Trophoblast cell (in vitro differentiated cells and primary cell): ENCODE measurements at regions not wholly inside any gene's neighbourhood (a gene's known extent, or its start where the extent isn't known, plus 50 kb on each side); places are given as distances from the start of the nearest gene placed in this dataset.
A peak's percentile ranks its signal among the peaks of the same experiment; 100 is the strongest.

ENCODE experiments used
- DNase-seq, 2 donors: peaks; one replicate each; pipeline ENCODE4 v3.0.0-alpha.2; 2016
- H2AFZ ChIP-seq: 2 replicates; pipeline ENCODE4 v1.6.1; 2013; ENCODE audit warnings: low read length, moderate library complexity, mild to moderate bottlenecking; ENCODE audit not compliant: insufficient read depth, poor library complexity
- H2AK5ac ChIP-seq: 2 replicates; pipeline ENCODE4 v1.6.1; 2013; ENCODE audit warnings: mild to moderate bottlenecking, low read length
- H2BK120ac ChIP-seq: 2 replicates; pipeline ENCODE4 v1.6.1; 2013; ENCODE audit warnings: low read length, mild to moderate bottlenecking, moderate library complexity; ENCODE audit not compliant: insufficient read depth, poor library complexity
- H2BK12ac ChIP-seq: 2 replicates; pipeline ENCODE4 v1.6.1; 2013; ENCODE audit warnings: mild to moderate bottlenecking, low read length, moderate library complexity
- H2BK5ac ChIP-seq: 2 replicates; pipeline ENCODE4 v1.6.1; 2013; ENCODE audit warnings: low read length, low read depth, moderate library complexity, mild to moderate bottlenecking; ENCODE audit not compliant: poor library complexity
- H3K14ac ChIP-seq: 2 replicates; pipeline ENCODE4 v1.6.1; 2013; ENCODE audit warnings: mild to moderate bottlenecking, low read length
- H3K18ac ChIP-seq: 2 replicates; pipeline ENCODE4 v1.6.1; 2013; ENCODE audit warnings: mild to moderate bottlenecking, low read length
- H3K23ac ChIP-seq: 2 replicates; pipeline ENCODE4 v1.6.1; 2013; ENCODE audit warnings: low read length
- H3K27ac ChIP-seq: 2 replicates; pipeline ENCODE4 v1.5.1; 2013; ENCODE audit warnings: low read depth, mild to moderate bottlenecking, inconsistent platforms, low read length, moderate library complexity
- H3K27me3 ChIP-seq: 2 replicates; pipeline ENCODE4 v1.6.1; 2013; ENCODE audit warnings: inconsistent platforms, mild to moderate bottlenecking, low read length, moderate library complexity; ENCODE audit not compliant: insufficient read depth
- H3K36me3 ChIP-seq, 2 experiments: 1 replicate in 1 of 2; 2 replicates in 1 of 2; pipeline ENCODE4 v1.6.1; 2013; ENCODE audit warnings: low read length in 2 of 2, mild to moderate bottlenecking in 2 of 2, moderate library complexity in 1 of 2; ENCODE audit not compliant: insufficient read depth in 2 of 2, control insufficient read depth in 1 of 2
- H3K4ac ChIP-seq: 2 replicates; pipeline ENCODE4 v1.6.1; 2013; ENCODE audit warnings: low read depth, mild to moderate bottlenecking, low read length, moderate library complexity
- H3K4me1 ChIP-seq, 2 experiments: 1 replicate in 1 of 2; 2 replicates in 1 of 2; pipeline ENCODE4 v1.6.1; 2013; ENCODE audit warnings: low read length in 2 of 2, mild to moderate bottlenecking in 2 of 2, moderate library complexity in 1 of 2; ENCODE audit not compliant: insufficient read depth in 2 of 2, control insufficient read depth in 1 of 2
- H3K4me2 ChIP-seq: 2 replicates; pipeline ENCODE4 v1.6.1; 2013; ENCODE audit warnings: inconsistent platforms, mild to moderate bottlenecking, low read length, moderate library complexity
- H3K4me3 ChIP-seq: 2 replicates; pipeline ENCODE4 v1.5.1; 2013; ENCODE audit warnings: mild to moderate bottlenecking, low read depth, low read length, inconsistent platforms
- H3K79me1 ChIP-seq: one replicate; pipeline ENCODE4 v1.6.1; 2013; ENCODE audit warnings: low read length
- H3K79me2 ChIP-seq: 2 replicates; pipeline ENCODE4 v1.6.1; 2013; ENCODE audit warnings: low read length, mild to moderate bottlenecking; ENCODE audit not compliant: control insufficient read depth, insufficient read depth, poor library complexity
- H3K9ac ChIP-seq: 2 replicates; pipeline ENCODE4 v1.6.1; 2013; ENCODE audit warnings: mild to moderate bottlenecking, low read length
- H3K9me3 ChIP-seq: 2 replicates; pipeline ENCODE4 v1.6.1; 2013; ENCODE audit warnings: low read depth, mild to moderate bottlenecking, control low read depth, inconsistent platforms, low read length; ENCODE audit not compliant: insufficient read depth
- H4K12ac ChIP-seq: 2 replicates; pipeline ENCODE4 v1.6.1; 2013; ENCODE audit warnings: low read depth, mild to moderate bottlenecking, low read length, moderate library complexity
- H4K8ac ChIP-seq: 2 replicates; pipeline ENCODE4 v1.6.1; 2013; ENCODE audit warnings: low read depth, mild to moderate bottlenecking, low read length, moderate library complexity
- H4K91ac ChIP-seq: one replicate; pipeline ENCODE4 v1.6.1; 2013; ENCODE audit warnings: low read depth, mild to moderate bottlenecking, low read length, moderate library complexity
- WGBS: extraction: QIAGEN DNeasy Blood & Tissue Kit; methylation state at CpG from one replicate; pipeline ENCODE4 v1.1.7; 2013; ENCODE audit warnings: missing lambda C conversion rate; ENCODE audit not compliant: insufficient read length, insufficient coverage; ENCODE audit errors: extremely low coverage; 5-methylcytosine and 5-hydroxymethylcytosine counted together

GRCh38 chr9:115983366-115983765 is 170.2 kb upstream of the PAPPA start:
- no peaks in the 10 kb centered on the region for H3K79me1 ChIP-seq
- no CpG with 5 or more reads among the region's 6 CpGs for WGBS
- no peak overlapping the region for H4K12ac ChIP-seq
- H3K9ac ChIP-seq: no peak overlapping the region
- H3K9me3 ChIP-seq: no peaks in the 10 kb centered on the region
- H2BK5ac ChIP-seq: no peak overlapping the region
- no peak overlapping the region for H3K23ac ChIP-seq
- H3K79me2 ChIP-seq: no peaks in the 10 kb centered on the region
- no peak overlapping the region for H2AFZ ChIP-seq
- H3K4ac ChIP-seq: no peak overlapping the region
- H3K27me3 ChIP-seq: no peaks in the 10 kb centered on the region
- no peak overlapping the region for H4K8ac ChIP-seq
- no peak overlapping the region for H3K4me3 ChIP-seq
- H3K4me2 ChIP-seq: no peak overlapping the region
- H3K18ac ChIP-seq: no peak overlapping the region
- H2BK120ac ChIP-seq: no peak overlapping the region
- H3K36me3 ChIP-seq: no peaks in the 10 kb centered on the region
- no peak overlapping the region for H3K27ac ChIP-seq
- no peak overlapping the region for H2BK12ac ChIP-seq
- H3K4me1 ChIP-seq: no peaks in the 10 kb centered on the region
- H2AK5ac ChIP-seq: no peak overlapping the region
- DNase-seq: peak; percentile 76 to 86
- H4K91ac ChIP-seq: no peak overlapping the region
- no peak overlapping the region for H3K14ac ChIP-seq

DNA sequence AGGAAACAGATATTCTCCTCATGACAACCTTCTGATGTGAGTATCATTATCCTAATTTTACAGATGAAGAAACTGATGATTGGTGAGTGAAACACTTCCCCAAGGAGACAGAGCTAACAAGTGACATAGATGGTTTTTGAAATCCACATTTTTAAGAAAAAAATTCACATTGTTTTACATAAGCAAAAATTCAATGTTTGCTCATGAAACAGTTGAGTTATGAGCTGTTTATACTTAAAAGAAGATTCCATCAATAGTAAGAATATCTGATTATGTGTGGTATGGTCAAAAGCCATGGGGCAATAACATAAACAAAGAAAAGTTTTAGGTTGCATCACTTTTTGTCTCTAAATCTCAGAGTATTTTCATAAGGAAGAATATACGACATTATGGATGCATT is 167.9 kb upstream of the PAPPA start:
- H2BK120ac ChIP-seq: no peak overlapping the region
- peak in 1 of 2 donors; percentile 86 for DNase-seq
- no peaks in the 10 kb centered on the region for H3K9me3 ChIP-seq
- H3K36me3 ChIP-seq: no peaks in the 10 kb centered on the region
- no peak overlapping the region for H4K12ac ChIP-seq
- H2BK5ac ChIP-seq: no peak overlapping the region
- H3K23ac ChIP-seq: no peak overlapping the region
- no peak overlapping the region for H3K4me3 ChIP-seq
- H3K79me1 ChIP-seq: no peaks in the 10 kb centered on the region
- WGBS: no CpG with 5 or more reads among the region's 1 CpG
- H2AFZ ChIP-seq: no peak overlapping the region
- H3K4me1 ChIP-seq: no peaks in the 10 kb centered on the region
- no peak overlapping the region for H3K14ac ChIP-seq
- H4K8ac ChIP-seq: no peak overlapping the region
- H3K79me2 ChIP-seq: no peaks in the 10 kb centered on the region
- H3K4me2 ChIP-seq: no peak overlapping the region
- no peak overlapping the region for H2AK5ac ChIP-seq
- no peak overlapping the region for H4K91ac ChIP-seq
- H3K18ac ChIP-seq: no peak overlapping the region
- no peak overlapping the region for H2BK12ac ChIP-seq
- no peak overlapping the region for H3K9ac ChIP-seq
- no peaks in the 10 kb centered on the region for H3K27me3 ChIP-seq
- H3K4ac ChIP-seq: no peak overlapping the region
- no peak overlapping the region for H3K27ac ChIP-seq

GRCh38 chr9:115986508-115986907 is 167.1 kb upstream of the PAPPA start:
- Histone ChIP-seq H4K8ac (no peak overlapping the region), H3K79me1 (no peaks in the 10 kb centered on the region), H2BK12ac (no peak overlapping the region), H3K9ac (no peak overlapping the region), H2BK120ac (no peak overlapping the region), H3K36me3 (no peaks in the 10 kb centered on the region), H2AK5ac (no peak overlapping the region), H3K18ac (no peak overlapping the region), H3K79me2 (no peaks in the 10 kb centered on the region), H3K4me3 (no peak overlapping the region), H4K12ac (no peak overlapping the region), H3K23ac (no peak overlapping the region), H3K4me1 (no peaks in the 10 kb centered on the region), H3K27me3 (no peaks in the 10 kb centered on the region), H3K9me3 (no peaks in the 10 kb centered on the region), H3K14ac (no peak overlapping the region), H4K91ac (no peak overlapping the region), H2BK5ac (no peak overlapping the region), H3K4ac (no peak overlapping the region), H2AFZ (no peak overlapping the region), H3K4me2 (no peak overlapping the region), H3K27ac (no peak overlapping the region)
- WGBS: no CpG with 5 or more reads among the region's 3 CpGs
- DNase-seq: no peak

DNA sequence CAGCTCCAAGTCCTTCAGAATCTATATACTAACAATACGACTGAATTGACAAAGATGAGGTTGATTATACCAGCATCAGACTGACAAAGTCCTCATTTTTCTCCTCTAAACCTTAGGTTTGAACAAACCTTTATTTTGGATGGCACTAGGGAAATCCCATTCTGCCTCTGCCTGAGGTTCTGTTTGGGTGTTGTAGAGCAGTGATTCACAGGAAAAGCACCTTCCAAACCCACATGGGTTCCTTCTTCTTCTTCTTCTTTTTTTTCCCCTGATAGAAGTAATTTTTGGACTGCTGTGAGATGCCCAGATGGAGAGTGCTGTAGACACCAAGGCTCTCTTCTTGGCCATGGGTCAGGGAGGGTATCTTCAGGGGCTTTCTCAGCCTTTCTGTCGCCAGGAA is 164.9 kb upstream of the PAPPA start:
- no peak overlapping the region for H4K91ac ChIP-seq
- H3K27me3 ChIP-seq: no peaks in the 10 kb centered on the region
- no peaks in the 10 kb centered on the region for H3K79me1 ChIP-seq
- no peak overlapping the region for H3K4me3 ChIP-seq
- no peak overlapping the region for H3K23ac ChIP-seq
- no peaks in the 10 kb centered on the region for H3K4me1 ChIP-seq
- no peak overlapping the region for H2BK5ac ChIP-seq
- DNase-seq: peak; percentile 62 to 80
- H3K36me3 ChIP-seq: no peaks in the 10 kb centered on the region
- no peak overlapping the region for H4K8ac ChIP-seq
- WGBS: no CpG with 5 or more reads among the region's 2 CpGs
- H2BK12ac ChIP-seq: no peak overlapping the region
- no peak overlapping the region for H2AK5ac ChIP-seq
- no peak overlapping the region for H3K4me2 ChIP-seq
- no peak overlapping the region for H3K4ac ChIP-seq
- no peak overlapping the region for H2AFZ ChIP-seq
- H3K9ac ChIP-seq: no peak overlapping the region
- no peak overlapping the region for H3K14ac ChIP-seq
- H3K18ac ChIP-seq: no peak overlapping the region
- no peak overlapping the region for H2BK120ac ChIP-seq
- H3K9me3 ChIP-seq: no peaks in the 10 kb centered on the region
- H3K27ac ChIP-seq: no peak overlapping the region
- H3K79me2 ChIP-seq: no peaks in the 10 kb centered on the region
- no peak overlapping the region for H4K12ac ChIP-seq
